Cardiac muscle cell (in vitro differentiated cells and primary cell): ENCODE measurements at regions not wholly inside any gene's neighbourhood (a gene's known extent, or its start where the extent isn't known, plus 50 kb on each side); places are given as distances from the start of the nearest gene placed in this dataset.

Source experiments
- DNase-seq, 2 donors: peaks; one replicate each; pipeline versions ENCODE4 v3.0.0 to v3.0.0-alpha.2; 2010 to 2017; ENCODE audit warnings: low read depth in 1 of 2, low spot score in 1 of 2
- H3K27ac ChIP-seq: fragments of 200-600 bp; sonication (generic); 2 replicates; pipeline ENCODE4 v1.5.1; 2016
- H3K27me3 ChIP-seq: fragments of 200-600 bp; sonication (generic); 2 replicates; pipeline ENCODE4 v1.6.0; 2016; ENCODE audit warnings: control low read depth
- H3K36me3 ChIP-seq: fragments of 200-600 bp; sonication (generic); 2 replicates; pipeline ENCODE4 v1.5.1; 2016; ENCODE audit warnings: control low read depth
- H3K4me1 ChIP-seq: fragments of 200-600 bp; sonication (generic); 2 replicates; pipeline ENCODE4 v1.8.1; 2017; ENCODE audit warnings: low read depth, mild to moderate bottlenecking, mixed run types
- H3K4me3 ChIP-seq: fragments of 200-600 bp; sonication (generic); 2 replicates; pipeline ENCODE4 v1.5.1; 2016; ENCODE audit warnings: mild to moderate bottlenecking
- H3K9me3 ChIP-seq: fragments of 200-600 bp; sonication (generic); 2 replicates; pipeline ENCODE4 v1.5.1; 2017; ENCODE audit warnings: low read depth, mild to moderate bottlenecking, control low read depth
- CTCF ChIP-seq: IDR thresholded peaks from 2 replicates; pipeline ENCODE4 v1.5.1; 2012; ENCODE audit warnings: low read depth, mild to moderate bottlenecking, low read length

GRCh38 chr2:133846476-133846875, 278.2 kb upstream of the NCKAP5 start:
- H3K4me1 ChIP-seq = no peaks in the 10 kb centered on the region
- TF ChIP-seq CTCF = no peak
- H3K27me3 ChIP-seq = no peaks in the 10 kb centered on the region
- no peak overlapping the region for H3K27ac ChIP-seq
- H3K9me3 ChIP-seq = no peaks in the 10 kb centered on the region
- no peak for DNase-seq
- no peak overlapping the region for H3K4me3 ChIP-seq
- H3K36me3 ChIP-seq = no peaks in the 10 kb centered on the region

- H3K36me3 ChIP-seq = no peaks in the 10 kb centered on the region
- TF ChIP-seq CTCF = no peak
These were observed 279.3 kb upstream of the NCKAP5 start for GRCh38 chr2:133847591-133847990.

GRCh38 chr2:133848111-133848649, 279.9 kb upstream of the NCKAP5 start:
- H3K4me3 ChIP-seq = no peak overlapping the region
- H3K36me3 ChIP-seq = no peaks in the 10 kb centered on the region
- no peak for DNase-seq
- no peaks in the 10 kb centered on the region for H3K27me3 ChIP-seq
- H3K9me3 ChIP-seq = no peaks in the 10 kb centered on the region
- no peak overlapping the region for H3K27ac ChIP-seq
- no peaks in the 10 kb centered on the region for H3K4me1 ChIP-seq
- TF ChIP-seq CTCF = no peak

More at GRCh38 chr2:133847591-133847990, 279.3 kb upstream of the NCKAP5 start:
- H3K4me1 ChIP-seq = no peaks in the 10 kb centered on the region
- DNase-seq = no peak
- no peaks in the 10 kb centered on the region for H3K9me3 ChIP-seq
- no peak overlapping the region for H3K4me3 ChIP-seq
- no peaks in the 10 kb centered on the region for H3K27me3 ChIP-seq
- no peak overlapping the region for H3K27ac ChIP-seq

GRCh38 chr2:133849341-133849740, 281.1 kb upstream of the NCKAP5 start:
- no peak for DNase-seq
- TF ChIP-seq CTCF = no peak
- no peaks in the 10 kb centered on the region for H3K9me3 ChIP-seq
- H3K4me1 ChIP-seq = no peaks in the 10 kb centered on the region
- H3K27me3 ChIP-seq = no peaks in the 10 kb centered on the region
- no peak overlapping the region for H3K4me3 ChIP-seq
- H3K27ac ChIP-seq = no peak overlapping the region
- no peaks in the 10 kb centered on the region for H3K36me3 ChIP-seq

GRCh38 chr2:133854603-133855200, 286.4 kb upstream of the NCKAP5 start:
- TF ChIP-seq CTCF = no peak
- no peak overlapping the region for H3K4me3 ChIP-seq
- no peaks in the 10 kb centered on the region for H3K27me3 ChIP-seq

More at GRCh38 chr2:133854603-133855200, 286.4 kb upstream of the NCKAP5 start:
- Histone ChIP-seq H3K36me3 (no peaks in the 10 kb centered on the region), H3K9me3 (no peaks in the 10 kb centered on the region), H3K4me1 (no peaks in the 10 kb centered on the region), H3K27ac (no peak overlapping the region)
- DNase-seq = no peak
